Liver (tissue), 3 donors: ENCODE measurements at regions not wholly inside any gene's neighbourhood (a gene's known extent, or its start where the extent isn't known, plus 50 kb on each side); places are given as distances from the start of the nearest gene placed in this dataset.

Experiments used
- EGR1 ChIP-seq, 2 donors: IDR thresholded peaks; 2 replicates each; pipeline ENCODE4 v1.6.1; 2016 to 2018; ENCODE audit warnings: antibody characterized with exemption in 2 of 2, low read depth in 2 of 2
- GABPA ChIP-seq, 2 donors: IDR thresholded peaks in 1 of 2; conservative IDR thresholded peaks in 1 of 2; 2 replicates each; pipeline ENCODE4 v1.6.1; 2016; ENCODE audit warnings: antibody characterized with exemption in 2 of 2, mild to moderate bottlenecking in 1 of 2, moderate library complexity in 1 of 2
- HNF4A ChIP-seq, 2 donors: conservative IDR thresholded peaks; 2 replicates each; pipeline ENCODE4 v1.6.1; 2016; ENCODE audit warnings: antibody characterized with exemption in 2 of 2, mild to moderate bottlenecking in 2 of 2
- RAD21 ChIP-seq, 2 donors: IDR thresholded peaks; 2 replicates each; pipeline ENCODE4 v1.6.1; 2016; ENCODE audit warnings: antibody characterized with exemption in 2 of 2, mild to moderate bottlenecking in 2 of 2
- TAF1 ChIP-seq: conservative IDR thresholded peaks from 2 replicates; pipeline ENCODE4 v1.6.1; 2016; ENCODE audit warnings: antibody characterized with exemption, mild to moderate bottlenecking
- YY1 ChIP-seq: IDR thresholded peaks from 2 replicates; pipeline ENCODE4 v1.6.1; 2016; ENCODE audit warnings: antibody characterized with exemption, mild to moderate bottlenecking
- TF ChIP-seq, protein P1 (sequence below): fragments of 150-350 bp; IDR thresholded peaks from 2 replicates; pipeline ENCODE4 v1.5.1; 2017; ENCODE audit warnings: improper control_type of control experiment, low read depth, low read length; ENCODE audit not compliant: missing input control
- TF ChIP-seq, protein P2 (sequence below): IDR thresholded peaks from 2 replicates; pipeline ENCODE4 v1.6.1; 2016; ENCODE audit warnings: antibody characterized with exemption, mild to moderate bottlenecking
- TF ChIP-seq, protein P3 (sequence below): IDR thresholded peaks from 2 replicates; pipeline ENCODE4 v1.6.1; 2016; ENCODE audit warnings: antibody characterized with exemption
- donor health status: healthy.
- donor health status: healthy.

DNA sequence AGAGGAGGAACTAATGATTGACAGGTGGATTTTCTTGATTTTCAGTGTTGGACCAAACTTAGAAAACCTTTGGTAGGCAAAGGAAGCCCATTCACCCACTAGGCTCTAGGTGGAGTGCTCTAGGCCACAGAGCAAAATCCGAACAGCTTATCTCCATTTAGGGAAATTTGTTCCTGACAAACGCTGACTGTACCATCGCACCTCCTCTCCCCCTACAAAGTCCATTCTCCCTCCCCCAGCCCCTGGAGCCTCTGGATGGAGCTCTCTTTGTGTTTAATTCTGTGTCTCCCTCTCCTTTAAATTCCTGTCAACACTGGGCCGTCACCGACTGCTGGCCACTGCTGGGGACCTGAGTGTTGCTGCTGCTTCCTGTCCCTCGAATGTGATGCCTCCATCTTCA, 350.1 kb upstream of the IRX2 start:
- TF ChIP-seq, protein P1, sequence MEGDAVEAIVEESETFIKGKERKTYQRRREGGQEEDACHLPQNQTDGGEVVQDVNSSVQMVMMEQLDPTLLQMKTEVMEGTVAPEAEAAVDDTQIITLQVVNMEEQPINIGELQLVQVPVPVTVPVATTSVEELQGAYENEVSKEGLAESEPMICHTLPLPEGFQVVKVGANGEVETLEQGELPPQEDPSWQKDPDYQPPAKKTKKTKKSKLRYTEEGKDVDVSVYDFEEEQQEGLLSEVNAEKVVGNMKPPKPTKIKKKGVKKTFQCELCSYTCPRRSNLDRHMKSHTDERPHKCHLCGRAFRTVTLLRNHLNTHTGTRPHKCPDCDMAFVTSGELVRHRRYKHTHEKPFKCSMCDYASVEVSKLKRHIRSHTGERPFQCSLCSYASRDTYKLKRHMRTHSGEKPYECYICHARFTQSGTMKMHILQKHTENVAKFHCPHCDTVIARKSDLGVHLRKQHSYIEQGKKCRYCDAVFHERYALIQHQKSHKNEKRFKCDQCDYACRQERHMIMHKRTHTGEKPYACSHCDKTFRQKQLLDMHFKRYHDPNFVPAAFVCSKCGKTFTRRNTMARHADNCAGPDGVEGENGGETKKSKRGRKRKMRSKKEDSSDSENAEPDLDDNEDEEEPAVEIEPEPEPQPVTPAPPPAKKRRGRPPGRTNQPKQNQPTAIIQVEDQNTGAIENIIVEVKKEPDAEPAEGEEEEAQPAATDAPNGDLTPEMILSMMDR, result no peak
- TF ChIP-seq RAD21 (IDR thresholded peaks at IDR 0.05) (no peak), EGR1 (IDR thresholded peaks at IDR 0.05; ENCODE audit: low read depth in 2 of 2) (no peak), TAF1 (no peak), HNF4A (conservative IDR thresholded peaks at IDR 0.05) (no peak), GABPA (IDR thresholded peaks at IDR 0.05 in 1 of 2, conservative IDR thresholded peaks at IDR 0.05 in 1 of 2) (no peak), YY1 (no peak)
- TF ChIP-seq, protein P2, sequence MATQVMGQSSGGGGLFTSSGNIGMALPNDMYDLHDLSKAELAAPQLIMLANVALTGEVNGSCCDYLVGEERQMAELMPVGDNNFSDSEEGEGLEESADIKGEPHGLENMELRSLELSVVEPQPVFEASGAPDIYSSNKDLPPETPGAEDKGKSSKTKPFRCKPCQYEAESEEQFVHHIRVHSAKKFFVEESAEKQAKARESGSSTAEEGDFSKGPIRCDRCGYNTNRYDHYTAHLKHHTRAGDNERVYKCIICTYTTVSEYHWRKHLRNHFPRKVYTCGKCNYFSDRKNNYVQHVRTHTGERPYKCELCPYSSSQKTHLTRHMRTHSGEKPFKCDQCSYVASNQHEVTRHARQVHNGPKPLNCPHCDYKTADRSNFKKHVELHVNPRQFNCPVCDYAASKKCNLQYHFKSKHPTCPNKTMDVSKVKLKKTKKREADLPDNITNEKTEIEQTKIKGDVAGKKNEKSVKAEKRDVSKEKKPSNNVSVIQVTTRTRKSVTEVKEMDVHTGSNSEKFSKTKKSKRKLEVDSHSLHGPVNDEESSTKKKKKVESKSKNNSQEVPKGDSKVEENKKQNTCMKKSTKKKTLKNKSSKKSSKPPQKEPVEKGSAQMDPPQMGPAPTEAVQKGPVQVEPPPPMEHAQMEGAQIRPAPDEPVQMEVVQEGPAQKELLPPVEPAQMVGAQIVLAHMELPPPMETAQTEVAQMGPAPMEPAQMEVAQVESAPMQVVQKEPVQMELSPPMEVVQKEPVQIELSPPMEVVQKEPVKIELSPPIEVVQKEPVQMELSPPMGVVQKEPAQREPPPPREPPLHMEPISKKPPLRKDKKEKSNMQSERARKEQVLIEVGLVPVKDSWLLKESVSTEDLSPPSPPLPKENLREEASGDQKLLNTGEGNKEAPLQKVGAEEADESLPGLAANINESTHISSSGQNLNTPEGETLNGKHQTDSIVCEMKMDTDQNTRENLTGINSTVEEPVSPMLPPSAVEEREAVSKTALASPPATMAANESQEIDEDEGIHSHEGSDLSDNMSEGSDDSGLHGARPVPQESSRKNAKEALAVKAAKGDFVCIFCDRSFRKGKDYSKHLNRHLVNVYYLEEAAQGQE, result no peak
- TF ChIP-seq, protein P3, sequence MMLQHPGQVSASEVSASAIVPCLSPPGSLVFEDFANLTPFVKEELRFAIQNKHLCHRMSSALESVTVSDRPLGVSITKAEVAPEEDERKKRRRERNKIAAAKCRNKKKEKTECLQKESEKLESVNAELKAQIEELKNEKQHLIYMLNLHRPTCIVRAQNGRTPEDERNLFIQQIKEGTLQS, result no peak
